Spinal cord (tissue), 9 donors: ENCODE measurements at regions not wholly inside any gene's neighbourhood (a gene's known extent, or its start where the extent isn't known, plus 50 kb on each side); places are given as distances from the start of the nearest gene placed in this dataset.

Experiments
- DNase-seq, 6 donors: peaks; one replicate each; pipeline versions ENCODE4 v3.0.0 to v3.0.0-alpha.2; 2013 to 2015; ENCODE audit warnings: low spot score in 6 of 6, low read depth in 4 of 6
- H3K27ac ChIP-seq: one replicate; pipeline ENCODE4 v1.5.1; 2013; ENCODE audit warnings: low read depth, low read length, control low read depth
- H3K27me3 ChIP-seq: one replicate; pipeline ENCODE4 v1.6.1; 2013; ENCODE audit warnings: low read length; ENCODE audit not compliant: control insufficient read depth, insufficient read depth
- H3K36me3 ChIP-seq: one replicate; pipeline ENCODE4 v1.6.1; 2013; ENCODE audit warnings: low read length; ENCODE audit not compliant: control insufficient read depth, insufficient read depth
- H3K4me1 ChIP-seq: one replicate; pipeline ENCODE4 v1.6.1; 2013; ENCODE audit warnings: low read length; ENCODE audit not compliant: control insufficient read depth, insufficient read depth
- H3K4me3 ChIP-seq: one replicate; pipeline ENCODE4 v1.5.1; 2013; ENCODE audit warnings: low read depth, low read length, control low read depth
- H3K9me3 ChIP-seq: one replicate; pipeline ENCODE4 v1.6.1; 2013; ENCODE audit warnings: low read length; ENCODE audit not compliant: control insufficient read depth, insufficient read depth
- WGBS: methylation state at CpG from one replicate; pipeline ENCODE4 v1.1.5; 2013; ENCODE audit warnings: missing lambda C conversion rate; ENCODE audit not compliant: insufficient coverage; 5-methylcytosine and 5-hydroxymethylcytosine counted together
- donor health status: healthy.

DNA sequence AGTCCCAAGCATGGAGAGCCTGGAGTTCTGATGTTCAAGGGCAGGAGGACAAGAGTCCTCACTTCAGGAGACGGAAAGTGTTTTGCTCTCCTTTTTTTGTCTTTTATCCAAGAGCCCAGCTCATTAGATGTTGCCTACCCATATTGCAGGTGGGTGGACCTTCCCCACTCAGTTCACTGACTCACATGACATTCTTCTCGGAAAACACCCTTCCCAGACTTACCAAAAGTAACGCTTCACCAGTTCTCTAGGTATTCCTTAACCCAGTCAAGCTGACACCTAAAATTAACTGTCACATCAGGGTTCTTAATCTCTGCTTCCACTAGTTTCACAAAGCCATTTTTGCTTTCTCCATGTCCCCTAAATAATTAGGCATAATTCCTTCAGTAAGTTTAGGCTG is 2215.4 kb upstream of the PCDH20 start:
- Histone ChIP-seq H3K9me3 (no peaks in the 10 kb centered on the region), H3K27ac (no peak overlapping the region), H3K4me1 (no peaks in the 10 kb centered on the region), H3K27me3 (no peaks in the 10 kb centered on the region), H3K36me3 (no peaks in the 10 kb centered on the region), H3K4me3 (no peak overlapping the region)
- DNase-seq: no peak
- WGBS: 92% methylated on average over 3 of the region's 3 CpGs

DNA sequence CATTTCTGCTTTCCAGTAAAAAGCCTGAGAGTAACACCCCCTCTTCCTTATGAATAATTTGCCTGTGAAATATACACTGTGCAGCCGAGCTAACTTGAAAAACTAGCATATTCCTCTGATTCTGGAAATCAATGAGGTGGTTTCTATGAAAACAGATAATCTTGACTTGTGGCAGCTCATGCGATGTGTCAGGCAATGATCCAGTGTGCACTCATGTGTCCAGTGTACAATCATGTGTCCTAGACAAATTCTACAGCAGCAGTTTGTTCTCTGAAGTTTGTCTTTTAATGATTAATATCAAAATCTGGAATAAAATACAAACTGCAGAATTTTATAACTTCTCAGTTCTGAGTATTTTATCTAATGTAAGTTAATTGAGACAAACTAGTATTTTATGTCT is 2213.9 kb upstream of the PCDH20 start:
- Histone ChIP-seq H3K4me3 (no peak overlapping the region), H3K27me3 (no peaks in the 10 kb centered on the region), H3K27ac (no peak overlapping the region), H3K9me3 (no peaks in the 10 kb centered on the region), H3K4me1 (no peaks in the 10 kb centered on the region), H3K36me3 (no peaks in the 10 kb centered on the region)
- WGBS: no CpG with 5 or more reads among the region's 2 CpGs
- no peak for DNase-seq

DNA sequence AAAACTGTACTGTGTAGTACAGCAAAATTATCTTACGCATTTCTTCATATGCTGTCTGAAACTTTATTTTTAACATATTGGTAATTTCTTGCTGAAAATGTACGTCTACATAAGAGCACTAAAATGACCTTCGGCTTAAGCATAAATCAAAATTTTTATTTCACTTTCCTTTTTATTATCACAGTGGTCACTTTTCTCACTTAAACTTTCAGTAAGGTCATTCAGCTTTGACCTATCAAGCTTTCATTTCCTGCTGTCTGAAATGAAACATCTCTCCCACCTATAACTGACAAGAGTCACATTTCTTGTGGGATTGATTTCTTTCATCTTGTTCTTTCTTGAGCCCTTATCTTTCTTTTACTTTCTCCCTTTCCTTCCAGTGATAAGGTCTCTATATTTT is 2212.7 kb upstream of the PCDH20 start:
- Histone ChIP-seq H3K36me3 (no peaks in the 10 kb centered on the region), H3K27me3 (no peaks in the 10 kb centered on the region), H3K4me3 (no peak overlapping the region), H3K4me1 (no peaks in the 10 kb centered on the region), H3K9me3 (no peaks in the 10 kb centered on the region), H3K27ac (no peak overlapping the region)
- 87% methylated on average over 2 of the region's 3 CpGs for WGBS
- no peak for DNase-seq

DNA sequence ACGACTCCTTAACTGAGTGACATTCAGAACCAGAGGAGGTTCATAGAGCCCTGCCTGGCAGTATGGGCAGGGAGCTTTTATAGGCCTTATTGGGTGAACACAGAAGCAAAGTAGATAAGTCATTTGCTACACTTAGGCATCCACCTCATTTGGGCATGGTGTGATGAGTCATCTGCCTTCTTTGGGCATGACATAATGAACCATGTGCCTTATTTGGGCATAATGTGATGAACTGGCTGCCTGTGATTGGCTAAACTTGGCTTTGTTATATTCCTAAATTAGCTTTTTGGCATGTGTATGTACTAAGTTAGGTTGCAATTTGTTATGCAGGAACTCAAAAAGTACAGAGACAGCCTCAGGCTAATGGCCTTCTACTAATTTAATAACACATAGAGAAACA is 2210.2 kb upstream of the PCDH20 start:
- no peak overlapping the region for H3K27ac ChIP-seq
- 89% methylated on average over 1 of the region's 1 CpG for WGBS

DNA sequence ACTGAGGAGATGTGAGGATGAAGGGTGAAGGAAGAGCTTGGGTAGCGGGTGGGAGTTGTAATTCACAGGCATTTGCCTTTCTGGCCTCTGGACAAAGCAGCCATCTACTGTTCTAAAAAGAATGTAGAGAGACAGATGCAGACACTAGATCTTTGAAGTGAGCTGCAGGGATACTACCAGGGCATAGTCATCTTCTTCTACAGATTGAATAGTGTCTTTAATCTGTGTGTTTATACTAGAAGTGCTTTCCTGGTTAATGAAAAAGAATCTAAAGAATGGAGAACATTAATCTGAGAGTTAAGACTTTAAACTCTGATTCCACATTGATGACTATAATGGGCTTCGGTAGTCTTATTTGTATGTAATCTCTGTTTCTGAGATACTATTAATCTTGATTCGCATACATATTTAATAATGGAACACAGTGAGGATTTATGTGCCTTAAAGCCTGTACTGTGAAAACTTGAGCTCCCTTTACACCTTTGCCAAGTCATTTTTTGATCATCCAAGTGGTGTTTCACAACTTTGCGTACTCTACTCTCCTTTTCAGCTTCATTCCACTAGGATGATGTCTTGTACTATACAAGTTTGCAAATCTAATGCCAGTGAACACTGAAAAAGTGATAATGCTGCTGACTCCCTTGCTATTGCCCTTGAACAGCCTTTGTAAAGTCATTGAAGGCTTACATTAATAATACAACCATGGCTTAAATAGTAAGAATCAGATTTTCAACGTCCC is 2199.4 kb upstream of the PCDH20 start:
- Histone ChIP-seq H3K4me3 (no peak overlapping the region), H3K36me3 (no peaks in the 10 kb centered on the region), H3K9me3 (no peaks in the 10 kb centered on the region), H3K27ac (no peak overlapping the region), H3K4me1 (no peaks in the 10 kb centered on the region), H3K27me3 (no peaks in the 10 kb centered on the region)
- no peak for DNase-seq
- WGBS: 40% methylated on average over 2 of the region's 5 CpGs

More for the DNA sequence above, 2210.2 kb upstream of the PCDH20 start:
- no peak overlapping the region for H3K4me3 ChIP-seq
- DNase-seq: no peak
- H3K27me3 ChIP-seq: no peaks in the 10 kb centered on the region
- H3K9me3 ChIP-seq: no peaks in the 10 kb centered on the region
- H3K36me3 ChIP-seq: no peaks in the 10 kb centered on the region
- H3K4me1 ChIP-seq: no peaks in the 10 kb centered on the region

- no peak overlapping the region for H3K4me3 ChIP-seq
- peaks cover 5% of the 10 kb centered on the region for H3K9me3 ChIP-seq
- H3K27ac ChIP-seq: no peak overlapping the region
- no peak for DNase-seq
- no CpG with 5 or more reads among the region's 1 CpG for WGBS
- H3K36me3 ChIP-seq: no peaks in the 10 kb centered on the region
- H3K4me1 ChIP-seq: no peaks in the 10 kb centered on the region
- no peaks in the 10 kb centered on the region for H3K27me3 ChIP-seq
These were observed 2191.5 kb upstream of the PCDH20 start for GRCh38 chr13:63607153-63607552.

GRCh38 chr13:63605962-63606361 is 2190.3 kb upstream of the PCDH20 start:
- no peak for DNase-seq

DNA sequence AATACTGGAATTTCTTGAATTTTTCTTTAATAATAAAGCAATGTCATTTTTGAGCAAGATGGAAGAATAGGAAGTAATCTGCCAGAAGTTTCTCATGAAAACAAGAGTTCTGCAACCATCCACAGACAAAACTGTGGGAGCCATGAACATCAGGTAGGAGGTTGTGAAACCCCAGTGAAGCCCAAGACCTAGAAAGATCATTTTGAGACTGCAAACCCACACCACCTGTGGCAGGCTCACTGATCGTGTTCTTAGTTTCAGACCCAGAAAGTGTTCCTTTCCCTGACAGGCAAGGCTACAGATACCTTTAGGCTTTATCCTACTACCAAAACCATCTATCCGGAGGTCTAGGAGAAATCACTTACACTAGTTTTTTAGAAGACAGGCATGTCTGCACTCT is 2189.8 kb upstream of the PCDH20 start:
- 87% methylated on average over 2 of the region's 2 CpGs for WGBS
- H3K4me3 ChIP-seq: no peak overlapping the region
- no peak for DNase-seq
- H3K9me3 ChIP-seq: peaks cover 5% of the 10 kb centered on the region
- no peaks in the 10 kb centered on the region for H3K36me3 ChIP-seq
- no peaks in the 10 kb centered on the region for H3K4me1 ChIP-seq
- H3K27me3 ChIP-seq: no peaks in the 10 kb centered on the region
- no peak overlapping the region for H3K27ac ChIP-seq

More at GRCh38 chr13:63605962-63606361, 2190.3 kb upstream of the PCDH20 start:
- no peak overlapping the region for H3K27ac ChIP-seq
- H3K27me3 ChIP-seq: no peaks in the 10 kb centered on the region
- H3K36me3 ChIP-seq: no peaks in the 10 kb centered on the region
- no peaks in the 10 kb centered on the region for H3K4me1 ChIP-seq
- H3K9me3 ChIP-seq: peaks cover 5% of the 10 kb centered on the region
- H3K4me3 ChIP-seq: no peak overlapping the region

DNA sequence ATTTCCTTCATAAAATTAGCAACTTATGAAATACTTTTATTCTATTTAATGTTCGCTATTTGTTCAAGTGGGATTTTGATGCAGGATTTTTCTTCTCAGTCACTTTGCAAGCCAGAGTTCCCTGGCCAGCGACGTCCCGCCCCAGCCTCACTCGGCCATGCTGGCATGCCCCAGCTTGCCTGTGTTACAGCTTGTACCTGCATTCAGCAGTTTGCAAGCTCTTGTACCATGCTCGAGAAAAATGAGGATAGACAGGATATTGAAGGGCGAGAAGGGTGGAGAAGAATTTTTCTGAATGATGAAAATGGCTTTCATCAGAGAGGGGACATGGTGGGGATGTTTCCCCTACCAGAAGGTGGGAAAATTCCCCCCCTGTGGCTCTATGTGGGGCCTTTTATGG is 2180.2 kb upstream of the PCDH20 start:
- Histone ChIP-seq H3K36me3 (no peaks in the 10 kb centered on the region), H3K27ac (no peak overlapping the region), H3K4me1 (no peaks in the 10 kb centered on the region), H3K27me3 (no peaks in the 10 kb centered on the region), H3K9me3 (no peaks in the 10 kb centered on the region), H3K4me3 (no peak overlapping the region)
- no peak for DNase-seq
- WGBS: 96% methylated on average over 7 of the region's 7 CpGs

- H3K36me3 ChIP-seq: no peaks in the 10 kb centered on the region
- H3K4me1 ChIP-seq: no peaks in the 10 kb centered on the region
- no peak overlapping the region for H3K4me3 ChIP-seq
- DNase-seq: no peak
- H3K27ac ChIP-seq: no peak overlapping the region
- peaks cover 1% of the 10 kb centered on the region for H3K9me3 ChIP-seq
- WGBS: 77% methylated on average over 2 of the region's 7 CpGs
- no peaks in the 10 kb centered on the region for H3K27me3 ChIP-seq
These were observed 2170.8 kb upstream of the PCDH20 start for GRCh38 chr13:63586467-63586866.
